NCI-H187 (cell line): ENCODE measurements at regions not wholly inside any gene's neighbourhood (a gene's known extent, or its start where the extent isn't known, plus 50 kb on each side); places are given as distances from the start of the nearest gene placed in this dataset.

Experiments used
- DNase-seq, 2 experiments: peaks; one replicate each; lab custom pipeline; 2025; lab: John Stamatoyannopoulos, UW

DNA sequence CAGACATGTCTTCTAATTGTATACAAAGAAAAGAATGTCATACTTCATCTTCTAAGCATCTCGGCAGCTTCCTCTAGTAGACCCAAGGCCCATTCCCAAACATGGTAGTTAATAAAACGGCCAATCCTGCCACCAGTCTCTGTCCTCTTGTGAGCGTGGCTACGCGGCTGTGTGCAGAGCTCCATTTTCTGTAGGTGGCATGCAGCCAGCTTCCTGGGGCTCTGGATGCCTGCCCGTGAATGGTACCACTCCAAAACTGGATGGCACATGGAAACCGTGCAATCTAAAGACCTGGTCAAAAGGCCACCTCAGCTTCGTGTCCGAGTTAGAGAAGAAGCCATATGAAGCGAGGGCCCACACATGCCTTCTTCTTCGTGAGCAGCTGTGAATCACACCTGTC lies 110.7 kb downstream of the SIPA1L2 start:
- DNase-seq = no peak

DNA sequence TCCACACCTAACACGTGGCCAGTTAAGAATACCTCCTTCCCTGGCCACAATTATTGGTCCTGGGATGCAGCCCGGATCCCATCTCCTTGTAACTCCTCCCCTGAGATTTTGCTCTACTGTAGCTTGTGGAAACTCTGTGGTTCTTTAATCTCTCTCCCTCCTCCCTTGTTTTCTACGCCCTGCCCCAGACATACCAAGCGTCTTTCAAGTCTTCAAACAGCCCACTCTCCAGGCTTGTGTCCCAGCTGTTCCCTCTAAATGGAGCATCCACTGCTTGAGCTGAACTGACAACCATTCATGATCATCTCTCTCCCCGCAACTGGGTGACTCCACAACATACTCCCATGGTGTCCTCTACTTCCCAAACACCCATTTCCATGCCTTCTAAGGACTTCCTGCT lies 111.6 kb downstream of the SIPA1L2 start:
- DNase-seq = no peak

DNA sequence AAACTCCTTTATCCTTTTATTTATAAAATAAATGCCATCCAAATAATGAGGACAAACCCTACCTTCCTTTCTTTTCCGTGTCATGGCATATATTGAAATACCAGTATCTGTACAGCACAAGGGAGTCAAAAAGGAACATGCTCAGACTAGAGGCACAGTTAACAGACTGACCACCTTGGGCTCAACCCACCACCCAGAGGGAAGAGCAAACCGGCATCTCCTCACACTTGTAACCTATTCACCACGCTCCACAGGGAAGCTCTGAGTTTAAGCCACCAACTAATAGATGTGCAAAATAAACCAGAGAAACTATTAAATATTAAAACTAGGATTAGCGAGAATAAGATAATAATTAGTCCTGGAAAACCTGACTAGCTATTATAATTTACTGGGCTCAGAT lies 112.7 kb downstream of the SIPA1L2 start:
- no peak for DNase-seq

DNA sequence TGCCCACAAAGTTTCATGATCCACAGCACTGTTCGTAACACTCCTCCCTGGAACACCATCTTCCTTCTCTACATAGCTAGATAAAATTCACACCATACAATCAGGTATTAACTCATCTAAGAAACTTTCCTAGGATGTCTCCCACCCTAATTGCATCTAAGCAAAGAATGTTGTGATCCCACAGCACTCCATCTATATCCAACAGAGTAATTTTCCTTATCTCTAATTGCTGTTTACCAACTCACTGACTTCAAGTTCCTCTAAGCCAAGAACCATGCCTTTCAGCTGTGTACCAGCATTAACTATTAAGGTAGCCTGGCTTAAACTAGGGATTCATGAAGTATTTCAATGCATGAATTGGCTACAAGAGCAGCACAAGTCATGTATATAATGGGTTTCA lies 114.2 kb downstream of the SIPA1L2 start:
- DNase-seq = no peak

DNA sequence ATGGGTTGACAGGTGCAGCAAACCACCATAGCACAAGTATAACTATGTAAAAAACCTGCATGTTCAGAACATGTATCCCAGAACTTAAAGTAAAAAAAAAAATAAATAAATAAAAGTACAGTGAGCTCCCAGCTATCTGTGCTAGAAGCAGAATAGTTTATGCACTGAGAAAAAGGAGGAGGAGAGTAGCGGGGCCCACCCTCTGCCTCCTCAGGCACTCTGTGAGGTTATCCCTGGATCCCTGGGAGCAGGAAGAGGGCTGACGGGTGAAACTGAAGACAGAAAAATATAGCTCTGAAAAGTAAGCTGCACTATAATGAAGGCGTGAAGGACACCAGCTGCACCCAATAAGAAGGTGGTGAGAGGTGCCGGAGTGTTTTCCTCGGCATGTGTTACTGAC lies 117.2 kb downstream of the SIPA1L2 start:
- no peak for DNase-seq

DNA sequence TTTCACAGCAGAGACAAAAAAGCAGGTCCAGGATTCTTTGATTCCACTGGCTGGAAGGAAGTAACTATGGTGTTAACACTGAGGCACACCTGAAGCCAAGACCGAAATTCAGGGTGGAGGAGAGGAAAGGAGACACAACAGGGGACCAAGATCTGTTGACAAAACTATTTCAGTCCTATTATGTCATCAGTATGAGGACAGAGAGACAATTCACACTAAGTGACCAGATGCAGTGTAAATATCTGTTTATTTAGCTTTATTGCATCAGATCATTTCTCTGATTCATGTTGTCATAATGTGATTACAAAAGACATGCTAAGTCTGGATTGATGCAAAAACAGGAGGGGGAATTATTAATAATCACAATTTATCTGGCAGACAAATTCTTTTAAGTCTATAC lies 118.8 kb downstream of the SIPA1L2 start:
- DNase-seq = no peak

DNA sequence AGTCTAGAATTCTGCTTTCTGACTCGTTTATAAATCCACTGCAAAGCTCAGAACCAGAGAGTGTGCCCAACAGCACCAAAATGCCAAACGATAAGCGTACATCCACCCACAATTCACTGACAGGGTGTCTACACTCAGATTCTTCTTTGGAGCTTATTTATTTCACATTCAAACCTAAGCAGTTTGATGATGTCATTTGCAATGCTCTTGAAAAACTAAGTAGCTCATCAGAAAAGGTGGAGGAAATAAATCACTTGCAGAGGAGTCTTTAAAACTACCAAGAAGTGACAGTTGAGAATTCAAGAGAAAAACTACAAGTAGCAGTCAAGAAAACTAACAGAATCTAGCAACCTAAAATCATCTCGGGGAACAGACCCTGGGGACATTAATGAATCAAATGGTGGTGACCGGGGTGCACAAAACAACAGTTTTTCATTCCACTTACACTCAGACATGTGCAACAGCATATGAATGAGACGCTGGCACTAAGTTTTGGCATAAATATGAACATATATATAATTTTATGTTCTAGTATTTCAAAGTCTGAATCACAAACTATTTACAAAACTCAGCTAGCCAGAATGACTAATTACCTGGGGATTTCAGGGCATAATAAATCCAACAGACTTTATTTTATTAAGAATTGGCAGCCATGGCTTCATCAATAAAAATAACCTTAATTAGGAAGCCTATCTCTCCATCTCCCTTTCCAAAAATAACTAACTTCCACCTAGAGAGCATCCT lies 119.4 kb downstream of the SIPA1L2 start:
- no peak for DNase-seq

DNA sequence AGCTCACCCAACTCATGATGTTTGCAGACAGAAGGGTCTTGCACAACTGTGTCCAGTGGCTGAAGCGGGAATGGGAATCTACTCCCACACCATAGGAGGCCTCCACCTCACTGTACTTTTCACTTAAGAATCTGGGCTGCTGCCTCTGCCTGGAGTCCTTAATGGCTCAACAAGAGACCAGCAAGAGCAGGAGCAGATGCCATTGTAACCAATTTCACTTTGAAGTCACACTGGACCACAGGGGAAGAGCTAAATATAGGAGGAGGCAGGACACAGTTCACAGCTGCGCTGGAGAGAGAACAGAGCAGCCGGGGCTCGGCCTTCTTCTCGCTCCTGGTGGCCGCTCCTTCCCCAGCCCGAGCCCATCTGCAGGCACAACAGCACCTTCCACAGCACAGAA lies 120.4 kb downstream of the SIPA1L2 start:
- DNase-seq = no peak

DNA sequence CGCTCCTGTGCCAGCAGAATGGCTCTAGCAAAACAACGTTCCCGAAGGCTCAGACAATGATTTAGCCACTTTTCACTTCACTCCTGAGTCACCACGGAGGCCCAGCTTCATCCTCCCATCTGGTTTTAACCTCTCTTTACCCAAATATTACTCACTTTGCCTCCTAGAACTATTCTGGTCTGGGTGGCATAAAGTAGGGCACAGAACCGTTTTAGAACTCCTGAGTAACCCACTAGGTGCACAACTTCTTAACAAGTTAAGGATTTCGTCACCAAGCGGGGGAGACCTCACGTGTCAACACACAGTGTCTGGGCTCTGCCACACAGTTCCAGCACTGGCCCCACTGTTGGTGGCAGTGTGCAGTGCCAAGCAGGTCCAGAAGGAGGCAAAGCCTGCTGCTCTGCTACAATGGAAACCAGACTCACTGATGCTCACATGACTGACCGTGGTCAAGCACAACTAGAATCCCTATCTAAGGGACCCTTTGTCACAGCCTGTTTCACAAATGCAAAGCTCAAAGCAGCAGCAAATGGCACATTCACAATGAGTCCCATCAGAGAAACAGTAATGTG lies 121.7 kb downstream of the SIPA1L2 start:
- DNase-seq = no peak

DNA sequence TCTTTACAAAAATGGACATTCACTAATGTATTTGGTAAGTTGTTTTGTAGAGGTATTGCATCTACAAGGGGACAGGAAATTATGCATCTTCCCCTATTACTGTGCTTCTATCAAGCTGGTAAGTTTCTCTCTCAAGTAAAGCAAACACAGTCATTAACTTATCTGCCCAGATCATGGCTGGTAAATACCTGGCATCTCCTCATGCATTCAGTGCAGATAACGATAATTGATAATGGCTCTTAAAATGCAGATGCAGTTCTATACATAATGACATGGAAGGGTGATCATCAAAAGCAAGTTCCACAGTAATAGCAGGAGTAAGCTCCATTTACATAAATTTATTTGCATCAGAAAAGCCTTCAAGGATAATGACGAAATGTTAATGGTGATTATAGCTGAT lies 122.4 kb downstream of the SIPA1L2 start:
- DNase-seq = no peak

DNA sequence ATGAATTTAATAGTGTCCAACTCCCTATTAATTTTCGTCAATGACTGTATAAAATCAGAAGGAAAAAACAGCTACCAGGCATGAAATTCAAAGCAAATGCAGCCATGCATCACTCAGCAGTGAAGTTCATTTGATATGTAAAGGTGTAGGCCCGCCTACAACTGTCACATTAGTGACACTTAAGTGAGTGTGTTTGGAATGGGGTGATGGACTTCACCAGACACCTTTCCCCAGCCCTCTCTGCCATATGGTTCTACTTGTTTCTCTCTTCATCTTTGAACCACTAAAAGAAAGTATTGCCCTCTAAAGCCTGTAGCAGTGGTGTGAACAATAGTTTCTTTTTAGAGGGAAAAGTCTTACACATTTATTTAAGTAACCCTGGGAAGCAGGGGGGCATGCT lies 124.0 kb downstream of the SIPA1L2 start:
- DNase-seq = no peak

DNA sequence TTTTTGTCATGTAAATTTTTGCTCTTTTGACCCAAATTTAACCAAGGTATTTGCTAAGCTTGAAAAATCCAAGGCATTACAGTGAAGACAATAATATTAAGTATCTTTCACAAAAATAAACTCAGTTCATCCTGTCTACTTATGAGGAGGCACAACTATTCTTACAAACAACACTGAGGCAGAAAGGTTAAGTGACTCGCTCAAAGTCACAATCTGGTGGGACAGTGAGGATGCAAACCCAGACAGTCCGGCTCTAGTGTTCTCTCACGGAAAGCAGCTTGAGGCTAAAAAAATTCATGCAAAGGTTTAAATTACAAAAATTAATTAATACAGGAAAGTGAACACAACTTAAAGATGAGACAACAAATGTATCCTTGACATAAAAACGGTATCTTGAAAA lies 125.3 kb downstream of the SIPA1L2 start:
- no peak for DNase-seq

DNA sequence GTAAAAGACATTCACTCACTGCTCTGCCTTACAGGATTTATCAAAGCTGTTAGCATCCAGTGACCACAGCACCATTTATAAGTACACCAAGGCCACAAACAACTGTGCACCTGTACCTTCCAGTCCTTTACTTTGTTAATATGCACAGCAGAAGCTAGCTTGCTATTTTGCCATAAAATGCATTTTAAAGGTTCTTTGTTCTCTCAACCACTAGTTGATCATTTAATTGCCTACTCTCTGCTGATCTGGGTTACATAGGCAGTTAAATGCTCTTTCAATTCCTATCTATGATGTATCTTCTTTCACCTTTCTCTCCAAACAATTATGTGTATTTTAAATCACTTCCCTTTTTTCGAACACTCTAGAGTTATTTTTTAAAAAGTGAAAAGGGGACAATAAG lies 126.4 kb downstream of the SIPA1L2 start:
- DNase-seq = no peak

DNA sequence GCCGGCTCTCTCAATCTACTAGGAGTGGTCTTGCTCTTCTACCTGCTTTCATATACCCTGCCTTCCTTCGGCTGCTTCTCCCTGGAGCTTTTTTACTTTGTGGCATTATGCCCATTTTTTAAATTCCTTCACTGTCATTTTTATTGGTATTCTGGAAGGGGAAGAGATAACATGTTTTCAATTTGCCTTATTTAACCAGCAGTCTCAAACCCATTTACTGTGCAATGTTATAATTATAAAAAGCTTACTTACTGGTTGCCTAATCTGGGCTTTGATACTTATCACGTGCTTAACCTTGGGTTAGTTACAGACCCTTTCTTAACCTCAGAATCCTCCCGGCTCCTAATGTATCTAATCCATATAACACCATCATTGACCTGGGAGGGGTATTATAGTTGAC lies 128.1 kb downstream of the SIPA1L2 start:
- DNase-seq = no peak

DNA sequence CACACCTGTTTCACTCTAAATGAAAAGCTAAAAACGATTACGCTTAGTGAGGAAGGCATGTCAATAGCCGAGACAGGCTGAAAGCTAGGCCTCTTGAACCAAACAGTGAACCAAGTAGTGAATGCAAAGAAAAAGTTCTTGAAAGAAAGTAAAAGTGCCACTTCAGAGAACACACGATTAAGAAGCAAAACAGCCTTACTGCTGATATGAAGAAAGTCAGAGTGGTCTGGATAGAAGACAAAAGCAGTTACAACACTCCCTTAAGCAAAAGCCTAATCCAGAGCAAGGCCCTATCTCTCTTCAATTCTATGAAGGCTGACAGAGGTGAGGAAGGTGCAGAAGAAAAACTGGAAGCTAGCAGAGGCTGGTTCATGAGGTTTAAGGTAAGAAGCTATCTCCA lies 130.7 kb downstream of the SIPA1L2 start:
- DNase-seq = no peak

DNA sequence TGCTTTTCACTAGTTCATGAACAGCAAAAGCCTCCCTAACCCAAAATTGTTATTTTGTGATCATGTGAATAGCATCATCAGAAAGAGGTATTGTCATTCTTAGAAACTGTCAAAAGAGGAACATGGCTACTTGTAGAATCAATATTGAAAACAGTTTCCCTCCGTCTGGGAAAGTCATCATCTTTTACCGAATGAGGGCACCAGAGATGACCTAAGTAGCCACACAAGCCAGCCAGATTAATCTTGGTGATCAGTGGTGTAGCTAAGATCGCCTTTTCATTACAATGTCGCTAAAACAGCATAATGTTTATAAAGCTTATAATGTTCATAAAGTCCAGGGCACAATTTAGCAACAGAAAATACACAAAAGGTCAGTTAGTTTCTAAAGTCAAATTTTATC lies 136.1 kb downstream of the SIPA1L2 start:
- DNase-seq = no peak

DNA sequence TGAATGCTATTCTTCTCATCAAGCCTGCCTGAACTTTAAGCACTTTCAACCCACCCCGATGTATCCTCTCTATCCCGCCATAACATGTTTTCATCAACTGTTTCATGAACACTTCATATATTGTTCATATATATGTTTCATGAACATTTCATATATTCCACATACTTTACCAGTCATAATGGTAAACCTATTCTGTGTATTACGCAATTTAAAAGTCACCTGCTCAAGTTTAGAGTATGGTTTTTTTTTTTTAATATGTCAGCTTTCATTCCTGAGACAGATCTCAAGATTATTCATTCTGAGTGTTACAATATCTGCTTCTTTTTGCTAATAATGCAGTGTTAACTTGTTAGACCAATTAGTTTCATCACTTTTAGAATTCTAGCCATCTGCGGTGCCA lies 140.7 kb downstream of the SIPA1L2 start:
- DNase-seq = no peak

DNA sequence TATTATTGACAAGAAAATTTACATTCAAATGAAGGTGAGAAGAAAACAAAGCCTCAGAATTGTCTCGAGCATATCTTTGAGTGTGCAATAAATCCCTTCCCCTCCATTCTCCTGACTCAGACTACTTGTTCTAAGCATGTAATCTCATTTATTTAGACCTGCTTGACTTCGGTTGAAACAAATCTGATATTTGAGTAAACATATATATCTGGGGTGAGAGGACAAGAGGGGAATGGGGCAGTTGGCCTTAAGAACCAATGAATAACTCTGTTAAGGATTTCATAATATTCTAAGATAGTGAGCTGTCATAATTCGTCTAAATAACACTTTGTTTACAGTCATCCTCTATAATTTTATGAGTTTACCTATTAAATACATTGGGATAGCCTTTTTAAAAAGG lies 142.7 kb downstream of the SIPA1L2 start:
- no peak for DNase-seq

DNA sequence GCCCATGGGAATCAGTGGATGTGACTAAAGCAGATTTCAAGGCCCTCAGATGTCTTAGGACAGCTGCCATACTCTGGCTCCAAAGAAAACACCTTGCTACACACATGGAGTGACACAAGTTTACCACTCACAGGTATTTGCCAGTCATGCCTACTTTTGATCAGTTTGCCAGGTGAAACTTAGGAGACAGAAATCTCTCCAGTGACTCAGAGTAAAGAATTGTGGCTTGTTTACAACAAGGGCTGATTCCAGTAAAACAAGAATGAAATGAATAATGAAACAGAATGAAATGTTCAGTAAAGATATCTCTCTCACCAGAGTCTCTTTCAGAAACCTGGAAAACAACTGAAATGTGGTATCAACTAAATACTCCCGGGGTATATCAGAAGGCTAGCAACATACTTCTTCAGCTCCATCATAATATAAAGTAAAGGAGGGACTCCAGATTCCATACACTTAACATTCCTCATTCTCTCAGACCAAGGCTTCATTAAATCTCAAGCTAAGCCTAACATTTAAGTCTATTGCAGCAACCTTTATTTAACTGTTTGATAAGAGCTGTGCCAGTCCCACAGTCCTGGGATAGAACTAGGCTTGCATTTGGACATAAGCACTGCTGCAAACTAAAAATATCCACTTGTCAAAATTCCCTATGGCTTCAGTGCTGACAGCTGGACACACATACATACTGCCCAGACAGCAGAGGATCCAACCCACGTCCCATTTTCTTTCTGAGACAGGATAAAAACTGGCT lies 143.3 kb downstream of the SIPA1L2 start:
- no peak for DNase-seq

DNA sequence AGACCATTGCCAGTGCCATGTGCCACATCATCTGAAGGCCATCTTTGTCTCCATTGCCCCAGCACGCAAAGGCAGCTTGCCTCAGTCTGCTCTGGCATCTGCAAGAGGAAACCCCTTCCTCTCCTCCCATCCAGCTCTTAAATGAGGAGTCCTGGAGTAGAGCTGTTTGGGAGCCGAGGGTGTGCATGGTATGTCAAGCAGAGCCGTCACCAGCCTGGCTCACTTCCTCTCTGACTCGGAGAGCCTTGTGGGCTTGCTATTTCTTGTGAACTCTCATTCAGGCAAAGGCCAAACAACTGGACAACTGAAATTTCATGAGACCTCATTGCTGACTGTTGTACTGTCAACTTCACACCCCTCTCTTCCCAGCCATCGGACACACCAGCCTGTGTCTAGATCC lies 143.9 kb downstream of the SIPA1L2 start:
- no peak for DNase-seq

DNA sequence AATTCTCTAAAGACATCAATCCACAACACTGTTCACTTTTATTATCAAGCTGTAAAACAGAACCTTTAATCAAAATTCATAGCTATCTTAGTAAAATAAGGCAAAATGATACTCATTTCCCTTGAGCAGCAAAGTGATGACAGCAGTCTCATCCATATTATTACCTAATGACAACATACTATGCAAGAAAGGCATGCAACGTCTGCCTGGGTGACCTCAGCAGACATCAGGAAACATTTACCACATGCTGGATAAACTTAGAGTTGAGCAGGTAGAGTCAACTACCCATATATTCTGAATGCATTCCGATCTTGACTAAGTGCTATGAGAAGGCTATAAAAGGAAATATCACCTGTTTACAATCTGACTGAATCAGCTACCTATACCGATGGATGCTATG lies 145.1 kb downstream of the SIPA1L2 start:
- no peak for DNase-seq

DNA sequence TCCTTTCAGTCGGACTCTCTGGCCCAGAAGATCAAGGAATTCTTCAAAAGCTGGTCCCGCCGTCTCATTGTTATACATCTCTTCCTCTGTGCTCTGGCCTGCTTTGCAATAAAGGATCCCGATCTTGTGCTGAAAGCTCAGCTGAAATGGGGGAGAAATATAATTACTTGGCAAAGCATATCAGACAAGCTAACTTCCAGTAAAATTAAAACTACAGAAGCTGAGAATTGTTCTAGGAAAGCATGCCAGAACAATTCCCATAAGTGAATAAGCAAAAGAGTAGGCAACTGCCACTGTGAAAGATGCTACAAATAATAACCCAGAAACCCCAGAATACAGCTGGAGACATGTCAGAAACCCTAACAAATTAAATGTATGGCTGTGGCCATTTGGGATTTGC lies 146.1 kb downstream of the SIPA1L2 start:
- DNase-seq = no peak

DNA sequence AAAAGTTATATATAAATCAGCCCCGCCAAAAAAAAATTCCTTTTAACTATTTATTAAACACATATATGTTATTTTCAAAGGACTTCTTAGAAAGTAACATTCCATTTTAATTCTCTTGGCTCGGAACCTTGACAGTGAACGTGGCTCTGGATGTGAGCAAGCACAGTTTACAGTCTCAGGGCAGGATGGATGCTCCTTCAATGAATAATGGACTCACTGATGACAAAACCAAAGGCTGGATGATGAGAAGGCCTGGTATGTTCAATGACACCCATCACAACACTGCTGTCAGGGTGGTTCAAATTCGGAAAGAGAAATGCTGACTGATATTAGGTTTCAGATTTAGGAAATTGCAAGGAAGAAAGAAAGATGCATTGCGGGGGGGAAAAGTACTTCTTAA lies 148.8 kb downstream of the SIPA1L2 start:
- DNase-seq = no peak

DNA sequence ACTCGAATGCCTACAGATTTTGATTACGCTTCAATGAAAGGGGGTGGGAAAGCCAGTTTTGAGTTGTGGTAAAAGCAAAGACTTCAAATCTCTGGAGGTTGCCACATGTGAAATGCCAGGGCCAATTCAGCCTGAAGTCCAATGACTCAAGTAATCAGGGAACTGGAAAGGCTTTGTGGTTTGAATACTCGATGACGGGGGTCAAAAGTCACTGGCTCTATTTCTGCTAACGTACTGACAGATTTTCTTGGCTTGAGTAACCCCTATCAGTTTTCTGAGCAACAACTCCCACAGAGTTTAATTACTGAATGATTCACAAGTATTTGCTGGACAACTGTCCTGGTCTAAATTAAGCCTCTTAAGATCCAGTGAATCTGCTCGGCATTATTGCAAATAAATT lies 152.2 kb downstream of the SIPA1L2 start:
- no peak for DNase-seq
